ENCODE measurements at regions not wholly inside any gene's neighbourhood (a gene's known extent, or its start where the extent isn't known, plus 50 kb on each side); places are given as distances from the start of the nearest gene placed in this dataset.

GRCh38 chr1:177385760-177386698 lies 215.3 kb downstream of the BRINP2 start:
- Histone ChIP-seq H3K36me3 (ENCODE audit: low read length) (no peaks in the 10 kb centered on the region), H3K79me2 (ENCODE audit: insufficient read depth, low read length) (no peaks in the 10 kb centered on the region), H3F3A (ENCODE audit: insufficient read depth) (no peaks in the 10 kb centered on the region), H3K9me3 (ENCODE audit: insufficient read depth, low read length) (no peaks in the 10 kb centered on the region), H4K20me1 (ENCODE audit: low read depth, low read length) (no peaks in the 10 kb centered on the region), H3K4me3 (ENCODE audit: insufficient read depth, low read length, poor library complexity, severe bottlenecking) (no peak overlapping the region), H3K9ac (ENCODE audit: low read length) (no peak overlapping the region), H3K27ac (ENCODE audit: low read depth, low read length) (no peak overlapping the region), H3K9me2 (replicated peaks; ENCODE audit: insufficient read depth, low read length) (no peaks in the 10 kb centered on the region), H3K4me2 (ENCODE audit: low read depth, low read length, poor library complexity, severe bottlenecking) (no peak overlapping the region), H2AFZ (ENCODE audit: low read depth, low read length, severe bottlenecking) (no peak overlapping the region), H3K27me3 (ENCODE audit: low read length) (no peaks in the 10 kb centered on the region)
- no peak for TF ChIP-seq EZH2phosphoT487 (conservative IDR thresholded peaks at IDR 0.05; ENCODE audit: low read length)
- no peak for TF ChIP-seq CTCF (IDR thresholded peaks at IDR 0.05; ENCODE audit: insufficient read depth, low read length, poor library complexity, severe bottlenecking)

GRCh38 chr1:177384461-177384860 lies 213.7 kb downstream of the BRINP2 start:
- H3K9ac ChIP-seq (ENCODE audit: low read length), result no peak overlapping the region
- H2AFZ ChIP-seq (ENCODE audit: low read depth, low read length, severe bottlenecking), result no peak overlapping the region
- no peaks in the 10 kb centered on the region for H3F3A ChIP-seq (ENCODE audit: insufficient read depth)
- no peaks in the 10 kb centered on the region for H4K20me1 ChIP-seq (ENCODE audit: low read depth, low read length)
- no peaks in the 10 kb centered on the region for H3K36me3 ChIP-seq (ENCODE audit: low read length)
- H3K27me3 ChIP-seq (ENCODE audit: low read length), result no peaks in the 10 kb centered on the region
- H3K4me3 ChIP-seq (ENCODE audit: insufficient read depth, low read length, poor library complexity, severe bottlenecking), result no peak overlapping the region
- H3K79me2 ChIP-seq (ENCODE audit: insufficient read depth, low read length), result no peaks in the 10 kb centered on the region
- H3K9me2 ChIP-seq (replicated peaks; ENCODE audit: insufficient read depth, low read length), result no peaks in the 10 kb centered on the region
- H3K9me3 ChIP-seq (ENCODE audit: insufficient read depth, low read length), result no peaks in the 10 kb centered on the region
- H3K27ac ChIP-seq (ENCODE audit: low read depth, low read length), result no peak overlapping the region
- no peak overlapping the region for H3K4me2 ChIP-seq (ENCODE audit: low read depth, low read length, poor library complexity, severe bottlenecking)
- TF ChIP-seq CTCF (IDR thresholded peaks at IDR 0.05; ENCODE audit: insufficient read depth, low read length, poor library complexity, severe bottlenecking) (no peak), EZH2phosphoT487 (conservative IDR thresholded peaks at IDR 0.05; ENCODE audit: low read length) (no peak)

GRCh38 chr1:177383715-177384114 lies 213.0 kb downstream of the BRINP2 start:
- H2AFZ ChIP-seq (ENCODE audit: low read depth, low read length, severe bottlenecking), result no peak overlapping the region
- H3K27me3 ChIP-seq (ENCODE audit: low read length), result no peaks in the 10 kb centered on the region
- H3K27ac ChIP-seq (ENCODE audit: low read depth, low read length), result no peak overlapping the region
- H3K4me3 ChIP-seq (ENCODE audit: insufficient read depth, low read length, poor library complexity, severe bottlenecking), result no peak overlapping the region
- H3K4me2 ChIP-seq (ENCODE audit: low read depth, low read length, poor library complexity, severe bottlenecking), result no peak overlapping the region
- H3K9me2 ChIP-seq (replicated peaks; ENCODE audit: insufficient read depth, low read length), result no peaks in the 10 kb centered on the region
- TF ChIP-seq EZH2phosphoT487 (conservative IDR thresholded peaks at IDR 0.05; ENCODE audit: low read length) (no peak), CTCF (IDR thresholded peaks at IDR 0.05; ENCODE audit: insufficient read depth, low read length, poor library complexity, severe bottlenecking) (no peak)
- H3K36me3 ChIP-seq (ENCODE audit: low read length), result no peaks in the 10 kb centered on the region
- H3K79me2 ChIP-seq (ENCODE audit: insufficient read depth, low read length), result no peaks in the 10 kb centered on the region
- no peaks in the 10 kb centered on the region for H4K20me1 ChIP-seq (ENCODE audit: low read depth, low read length)
- no peaks in the 10 kb centered on the region for H3K9me3 ChIP-seq (ENCODE audit: insufficient read depth, low read length)
- no peaks in the 10 kb centered on the region for H3F3A ChIP-seq (ENCODE audit: insufficient read depth)
- H3K9ac ChIP-seq (ENCODE audit: low read length), result no peak overlapping the region

Measured in SU-DHL-6 (cell line).